NOMO-1 treated with dmso at 0.1 percent for 144 hours (cell line): ENCODE measurements at regions not wholly inside any gene's neighbourhood (a gene's known extent, or its start where the extent isn't known, plus 50 kb on each side); places are given as distances from the start of the nearest gene placed in this dataset.

Experiments
- DNase-seq: peaks from one replicate; lab custom pipeline; 2025; ENCODE audit not compliant: unreplicated experiment; lab: John Stamatoyannopoulos, UW

DNA sequence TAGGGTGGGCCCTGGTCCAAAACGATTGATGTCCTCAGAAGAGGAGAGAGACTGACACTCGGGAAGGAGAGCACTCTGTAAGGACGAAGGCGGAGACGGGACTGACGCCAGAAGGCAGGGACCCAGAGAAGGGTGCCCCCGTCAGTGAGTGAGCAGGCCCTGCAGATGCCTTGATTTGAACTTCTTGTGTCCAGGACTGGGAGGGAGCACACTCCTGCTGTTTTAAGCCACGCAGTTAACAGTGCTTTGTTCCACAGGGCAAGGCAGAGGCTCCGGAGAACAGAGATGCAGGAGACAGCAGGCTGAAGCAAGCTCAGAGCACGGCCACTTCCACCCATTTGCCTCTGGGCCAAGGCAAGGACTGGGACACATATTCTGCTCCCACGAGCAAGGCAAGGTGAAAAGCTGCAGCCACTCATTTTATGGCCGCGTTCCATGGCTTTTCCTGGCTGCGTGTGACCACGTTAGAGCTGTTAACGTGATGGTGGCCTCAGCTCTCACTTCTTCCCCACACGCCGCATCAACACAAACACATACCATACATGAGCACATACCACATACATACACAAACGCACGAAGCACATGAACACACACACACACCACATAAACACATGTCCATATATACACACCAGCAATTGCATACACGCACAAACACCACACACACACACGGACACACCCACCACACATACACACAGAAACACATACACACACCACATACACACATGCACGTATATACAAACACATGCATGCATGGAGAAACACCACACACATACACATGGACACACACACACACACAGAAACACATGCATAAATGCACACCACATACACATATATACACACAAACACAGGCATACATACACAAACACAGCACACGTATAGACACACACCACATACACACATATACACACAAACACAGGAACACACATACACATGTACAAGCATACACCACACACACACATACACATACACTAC lies 521.0 kb upstream of the MYT1L start:
- DNase-seq, result no peak

DNA sequence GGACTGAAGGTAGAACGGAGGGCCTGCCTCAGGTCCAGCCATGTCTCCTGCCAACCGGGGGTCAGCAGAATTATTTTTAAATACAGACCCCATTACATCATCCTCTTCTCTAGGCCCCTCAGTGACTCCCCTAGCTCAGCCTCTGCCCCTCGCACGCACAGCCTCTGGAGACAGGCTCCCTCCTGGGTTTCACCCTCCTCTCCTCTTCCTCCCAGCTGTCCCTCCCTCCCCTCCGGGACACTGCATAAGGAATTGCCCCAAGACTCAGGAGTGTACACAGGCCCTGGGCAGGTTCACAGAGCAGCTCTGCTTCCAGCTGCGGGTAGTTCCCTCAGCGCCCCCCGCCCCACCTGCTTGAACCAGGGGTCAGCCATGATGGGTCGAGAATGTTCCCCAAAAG lies 520.2 kb upstream of the MYT1L start:
- no peak for DNase-seq

DNA sequence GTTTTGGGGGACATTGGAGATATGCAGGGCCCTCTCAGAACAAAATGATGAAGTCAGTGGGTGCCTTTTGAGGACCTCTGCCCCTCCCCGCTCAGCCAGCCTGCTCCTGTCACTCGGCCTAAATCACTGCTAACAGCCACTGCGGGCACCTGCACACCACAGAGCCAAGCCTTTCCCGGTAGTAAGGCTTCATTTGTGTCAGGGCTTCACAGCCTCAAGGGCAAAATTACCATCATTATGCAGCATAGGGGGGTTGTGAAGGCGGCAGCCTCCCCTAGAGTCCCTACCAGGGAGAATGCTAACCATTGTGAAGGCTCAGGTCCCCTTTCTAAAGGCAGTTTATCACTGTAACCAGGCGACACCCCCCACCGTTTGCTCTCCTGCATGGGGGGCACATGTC lies 519.8 kb upstream of the MYT1L start:
- no peak for DNase-seq

DNA sequence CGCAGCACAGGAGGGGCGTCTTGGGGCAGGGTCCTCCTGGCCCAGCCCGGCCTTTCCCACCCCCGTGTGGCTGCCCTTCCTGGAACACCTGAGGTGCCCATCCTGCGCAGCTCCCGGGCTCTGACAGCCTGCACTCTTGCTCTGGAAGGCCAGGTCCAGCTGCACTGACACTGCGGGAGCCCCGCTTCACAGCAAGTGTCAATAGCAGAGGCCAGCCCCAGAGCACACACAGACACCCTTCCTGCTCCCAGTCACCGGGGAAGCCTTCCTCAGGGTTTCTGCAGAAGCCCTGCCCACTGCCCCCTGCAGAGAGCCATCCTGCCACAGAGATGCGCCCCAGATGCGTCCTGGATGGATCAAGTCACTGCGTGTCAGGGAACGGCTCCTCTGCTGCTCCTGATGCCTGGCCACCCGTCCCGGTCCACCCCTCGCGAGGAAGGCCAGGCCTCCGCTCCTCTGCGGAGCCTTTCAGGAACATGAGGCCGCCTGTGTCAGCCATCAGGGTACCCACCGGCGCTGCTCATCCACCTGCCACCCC lies 519.2 kb upstream of the MYT1L start:
- DNase-seq, result no peak

DNA sequence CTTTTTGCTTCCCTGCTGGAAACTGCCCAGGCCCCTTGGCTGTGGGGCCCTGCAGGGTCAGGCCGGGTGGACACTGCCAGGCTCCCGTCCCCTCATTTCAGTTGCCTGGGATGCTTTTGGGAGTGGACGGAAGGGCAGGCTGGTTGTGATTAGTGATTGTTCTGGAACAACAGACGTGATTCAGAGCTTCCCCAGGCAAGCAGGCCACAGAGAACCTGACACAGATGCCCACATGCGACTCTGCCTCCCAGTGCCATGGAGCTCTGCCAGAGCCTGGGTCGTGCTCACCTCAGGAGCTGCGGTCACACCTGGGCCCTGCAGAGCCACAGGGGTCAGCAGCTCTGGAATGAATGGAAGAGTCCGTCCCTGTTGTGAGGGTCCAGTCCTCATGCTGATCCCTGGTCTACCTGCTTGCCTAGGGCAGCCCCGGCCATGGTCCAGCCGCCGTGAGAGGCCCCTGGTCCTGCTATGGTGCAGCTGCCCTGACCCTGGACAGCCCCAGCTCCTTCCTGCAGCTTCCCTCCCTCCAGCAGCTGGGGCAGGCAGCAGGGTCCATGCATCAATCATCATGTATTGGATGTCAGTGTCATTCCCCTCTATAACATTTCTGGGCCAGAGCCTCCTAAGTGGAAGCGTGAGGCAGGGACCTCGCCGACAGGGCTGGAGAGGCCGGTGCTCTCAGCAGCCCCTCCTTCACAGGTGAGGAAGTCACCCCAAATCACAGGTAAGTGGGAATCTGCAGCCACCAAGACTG lies 518.6 kb upstream of the MYT1L start:
- DNase-seq, result no peak

DNA sequence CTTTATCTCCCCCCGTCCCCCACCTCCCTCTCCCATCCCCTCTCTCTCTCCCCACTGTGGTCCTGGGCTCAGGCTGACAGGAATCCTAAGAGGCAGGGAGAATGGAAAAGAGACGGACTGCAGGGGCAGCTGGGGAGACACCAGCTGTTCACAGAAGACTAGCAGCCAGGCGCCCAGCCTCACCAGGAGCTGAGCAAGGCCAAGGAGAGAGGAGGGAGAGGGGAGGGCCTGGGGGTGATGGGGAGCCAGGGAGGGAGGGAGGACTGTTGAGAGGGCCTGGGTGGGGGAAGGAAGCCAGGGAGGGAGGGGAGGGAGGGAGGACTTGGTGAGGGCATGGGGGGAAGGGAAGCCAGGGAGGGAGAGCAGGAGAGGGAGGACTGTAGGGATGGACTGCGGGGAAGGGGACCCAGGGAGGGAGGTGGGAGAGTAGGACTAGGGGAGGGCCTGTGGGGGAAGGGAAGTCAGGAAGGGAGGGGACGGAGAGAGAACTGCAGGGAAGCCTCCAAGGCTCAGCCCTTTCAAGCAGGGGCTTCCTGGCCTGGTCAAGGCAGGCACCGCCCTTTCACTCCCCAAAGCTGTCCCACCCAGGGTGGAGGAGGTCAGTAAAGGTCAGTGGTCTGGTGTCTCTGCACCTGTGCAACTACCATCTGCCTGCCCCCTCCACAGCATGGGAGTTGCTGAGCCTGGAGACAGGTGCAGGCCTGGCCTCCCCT lies 517.7 kb upstream of the MYT1L start:
- no peak for DNase-seq

DNA sequence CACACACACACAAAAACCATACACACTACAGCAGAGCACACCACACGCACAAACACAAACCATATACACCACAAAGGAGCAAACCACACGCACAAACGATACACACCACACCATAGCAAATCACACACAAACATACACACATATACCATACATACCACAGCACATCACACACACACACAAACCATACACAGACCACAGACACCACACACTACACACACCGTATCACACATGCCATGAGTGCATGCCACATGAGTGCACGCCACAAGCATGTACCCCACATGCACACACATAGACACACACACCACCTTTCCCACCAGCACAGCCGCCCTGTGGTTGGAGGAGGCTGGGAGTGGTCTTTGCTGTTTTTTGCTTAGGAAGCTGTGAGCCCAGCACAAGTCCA lies 517.1 kb upstream of the MYT1L start:
- no peak for DNase-seq

DNA sequence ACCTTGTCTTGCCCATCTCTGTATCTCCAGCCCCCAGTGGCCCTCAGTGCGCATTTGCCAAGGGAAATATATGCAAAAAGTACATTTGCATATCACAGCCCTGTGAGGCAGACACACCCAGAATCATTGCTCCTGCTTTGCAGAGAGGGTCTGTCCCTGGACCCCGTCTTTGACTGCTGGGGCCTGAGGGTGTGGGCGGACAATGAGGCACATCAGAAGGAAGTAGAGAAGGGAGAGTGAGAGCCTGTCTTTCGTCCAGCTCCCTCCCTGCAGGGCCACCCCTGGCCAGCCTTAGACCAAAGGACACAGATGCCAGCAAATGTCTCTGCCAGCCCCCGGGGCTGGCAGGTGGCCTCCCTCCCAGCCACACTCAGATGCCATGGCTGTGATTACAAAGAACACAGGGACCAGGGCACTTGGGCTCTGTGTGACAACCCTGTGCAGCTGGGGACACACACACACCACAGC lies 516.2 kb upstream of the MYT1L start:
- DNase-seq, result no peak

DNA sequence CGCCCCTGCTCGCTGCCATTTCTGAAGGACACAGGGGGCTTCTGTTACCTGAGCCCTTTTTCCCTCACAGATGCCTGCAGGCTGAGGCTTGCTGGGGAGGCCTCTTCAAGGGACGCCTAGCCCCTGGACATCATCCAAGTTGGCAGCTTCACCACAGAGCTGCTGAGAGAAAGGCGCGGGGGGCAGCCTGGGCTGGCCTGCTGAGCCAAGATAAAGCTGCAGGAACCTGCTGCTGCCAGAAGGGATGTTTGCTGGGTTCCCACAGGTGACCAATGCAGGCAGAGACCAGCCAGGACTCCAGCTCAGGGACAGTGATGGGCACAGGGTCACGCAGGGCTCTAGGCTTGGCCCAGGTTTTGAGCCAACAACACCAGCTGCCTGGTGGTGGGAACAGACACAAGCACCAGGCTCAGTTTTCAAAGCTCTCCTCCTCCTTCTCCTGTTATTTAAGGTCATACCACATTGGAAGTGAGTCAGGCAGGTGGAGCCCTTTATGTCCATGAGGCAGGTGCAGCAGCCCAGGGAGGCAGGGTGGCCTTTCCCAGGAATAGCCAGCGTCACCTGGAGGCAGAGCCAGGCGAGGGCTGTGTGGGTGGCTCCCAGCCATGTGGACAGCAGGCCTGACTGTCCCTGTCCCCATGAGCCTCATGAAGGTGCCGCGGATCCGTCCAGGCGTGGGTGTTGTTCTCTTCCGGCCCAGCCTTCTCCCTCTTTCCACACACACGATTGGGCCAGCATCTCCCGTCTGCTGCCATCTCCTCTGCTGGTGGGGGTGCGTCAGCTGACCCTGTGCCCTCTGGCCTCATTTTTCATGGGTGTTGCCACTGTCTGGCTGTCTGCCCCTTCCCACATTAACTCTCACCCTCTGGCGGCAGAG lies 515.5 kb upstream of the MYT1L start:
- DNase-seq, result no peak

DNA sequence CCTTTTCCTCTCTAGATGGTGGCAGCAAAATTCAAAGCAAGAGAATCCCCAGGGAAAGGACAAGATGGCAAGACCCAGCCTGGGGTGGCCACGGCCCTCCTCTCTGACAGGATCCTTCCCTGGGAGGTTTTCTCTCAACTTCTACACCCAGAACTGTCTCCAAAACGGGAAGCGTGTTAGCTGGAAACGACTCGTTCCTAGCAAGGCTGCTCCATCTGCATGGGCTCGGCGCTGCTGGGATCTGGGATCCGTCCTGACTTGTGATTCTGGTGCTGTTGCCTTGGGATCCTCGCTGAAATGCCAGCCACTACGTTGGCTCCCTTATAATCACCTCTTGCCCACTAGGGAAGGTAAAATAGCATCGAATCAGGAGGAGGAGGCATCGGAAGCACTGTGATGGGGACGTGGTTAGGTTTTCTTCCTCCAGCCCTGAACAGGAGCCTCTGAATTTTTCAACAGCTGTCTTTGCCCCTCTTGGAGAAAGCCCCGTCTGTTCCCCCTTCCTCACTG lies 514.8 kb upstream of the MYT1L start:
- DNase-seq, result no peak

DNA sequence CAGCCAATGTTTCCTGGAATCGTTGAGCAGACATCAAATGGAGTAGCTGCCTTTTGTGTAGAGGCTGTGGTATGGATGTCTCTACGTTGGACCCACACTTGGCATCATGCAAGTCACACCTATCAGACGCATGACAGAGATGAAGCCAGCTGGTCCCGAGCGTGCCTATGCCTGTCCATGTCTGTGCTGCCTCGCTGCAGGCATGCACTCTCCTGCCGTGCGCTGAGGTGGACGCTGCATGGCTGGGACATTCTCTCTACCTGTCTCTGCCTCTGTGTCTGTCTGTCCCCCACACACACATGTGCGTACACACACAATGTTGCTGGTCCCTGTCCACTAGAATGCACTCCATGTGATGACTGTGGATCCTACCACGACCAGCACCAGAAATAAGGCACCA lies 514.2 kb upstream of the MYT1L start:
- no peak for DNase-seq

DNA sequence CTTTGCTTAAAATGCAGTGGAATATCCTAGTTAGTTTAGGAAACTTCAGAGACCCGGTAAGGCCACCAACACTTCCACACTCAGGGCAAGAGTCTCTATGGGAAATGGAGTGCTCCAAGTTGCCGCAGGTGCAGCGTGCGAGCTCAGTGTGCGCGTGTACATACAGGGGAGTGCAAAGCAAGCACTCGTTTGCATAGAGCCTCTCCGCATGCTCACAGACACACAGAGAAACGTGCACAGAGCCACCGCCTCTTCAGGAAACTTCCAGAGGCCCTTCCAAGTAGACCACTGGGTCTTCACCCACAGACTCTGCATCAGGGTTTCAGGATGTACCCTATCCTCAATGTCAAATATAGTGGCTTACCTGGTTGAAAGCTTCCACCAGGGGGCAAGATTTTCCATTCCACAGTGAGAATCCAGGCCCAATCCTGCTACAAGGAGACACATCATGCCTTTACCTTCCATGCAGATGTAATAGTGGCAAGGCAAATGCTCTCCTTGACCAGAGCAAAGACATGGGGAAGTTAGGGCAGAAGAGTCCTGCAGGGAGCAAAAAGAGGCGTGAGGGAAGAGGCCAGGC lies 513.0 kb upstream of the MYT1L start:
- no peak for DNase-seq

DNA sequence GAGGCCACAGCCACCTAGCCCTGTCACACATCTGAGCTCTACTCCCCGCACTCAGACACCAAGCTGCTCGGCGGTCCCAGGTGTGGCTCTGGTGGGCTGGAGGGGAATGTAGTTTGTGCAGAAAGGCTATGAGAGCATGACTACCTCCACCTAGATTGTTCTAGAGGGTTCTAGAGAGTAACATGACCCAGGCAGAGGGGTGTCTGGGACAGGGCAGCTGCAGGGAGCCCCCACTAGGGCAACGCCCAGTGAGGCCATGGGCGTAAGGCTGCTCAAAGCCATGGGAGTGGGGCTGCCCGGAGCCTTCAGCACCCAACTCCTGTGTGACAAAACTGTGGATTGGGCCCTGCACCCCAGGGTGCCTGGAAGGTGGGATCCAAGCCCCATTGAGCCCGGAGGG lies 511.4 kb upstream of the MYT1L start:
- no peak for DNase-seq

DNA sequence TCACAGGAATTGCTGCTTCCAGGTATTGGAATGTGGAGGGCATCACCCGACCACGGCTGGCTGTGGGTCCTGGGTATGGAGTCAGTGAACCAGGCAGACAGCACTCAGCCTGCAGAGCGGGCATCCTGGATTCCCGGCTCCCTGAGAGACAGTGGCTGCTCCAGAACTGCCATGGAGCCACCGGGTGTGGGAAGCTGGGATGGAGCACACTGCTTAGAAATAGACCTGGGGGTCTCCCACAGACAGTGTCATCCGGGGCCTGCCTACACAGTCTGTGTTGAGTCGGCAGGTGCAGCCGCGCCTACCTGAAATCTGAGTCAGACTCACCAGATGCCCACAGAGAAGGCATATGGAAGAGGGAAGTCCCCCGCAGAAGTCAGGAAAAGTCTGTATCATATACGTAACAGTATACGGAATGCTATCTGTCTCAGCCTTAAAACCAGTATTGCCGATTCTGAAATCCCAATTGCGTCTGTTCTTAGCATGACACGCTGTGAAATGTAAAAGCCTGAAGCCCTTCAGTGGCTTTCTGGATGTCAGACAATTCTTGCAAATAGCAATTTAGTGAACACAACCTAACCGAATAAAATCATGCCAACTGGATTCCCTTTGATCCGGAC lies 509.7 kb upstream of the MYT1L start:
- DNase-seq, result no peak

DNA sequence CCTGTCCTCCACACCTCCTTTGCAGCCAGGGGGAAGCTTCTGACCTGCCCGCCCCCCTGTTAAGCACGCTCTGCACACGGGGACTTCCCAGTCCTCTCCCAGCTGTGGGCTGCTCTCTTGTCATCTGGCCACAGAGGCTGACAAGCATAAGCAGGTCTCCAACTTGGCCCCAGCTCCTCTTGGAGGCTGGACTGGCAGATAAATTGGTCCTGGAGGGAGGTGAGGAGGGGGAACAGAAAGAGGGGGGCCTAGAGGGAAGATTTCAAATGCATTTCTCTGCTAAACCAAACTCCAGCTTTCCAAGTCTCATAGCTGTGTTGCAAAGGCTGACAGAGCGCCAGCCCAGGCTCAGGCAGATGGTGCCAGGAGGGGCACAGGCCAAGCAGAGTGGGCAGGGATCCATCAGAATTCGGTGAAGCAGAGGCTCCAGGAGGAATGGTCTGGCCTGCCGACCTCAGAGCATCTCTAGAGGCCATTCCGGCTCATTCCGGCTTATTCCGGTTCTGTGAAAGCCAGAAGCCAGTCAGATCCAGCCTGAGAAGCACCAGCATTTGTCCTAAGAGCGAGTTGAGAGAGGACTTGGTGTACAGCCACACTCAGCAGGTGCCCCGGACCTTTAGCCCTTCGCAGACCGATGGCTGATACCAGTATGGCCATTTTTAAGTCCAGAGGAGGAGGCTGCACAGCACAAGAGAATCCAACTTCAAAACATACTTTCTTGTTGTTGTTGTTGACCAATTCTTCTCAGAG lies 508.9 kb upstream of the MYT1L start:
- no peak for DNase-seq

DNA sequence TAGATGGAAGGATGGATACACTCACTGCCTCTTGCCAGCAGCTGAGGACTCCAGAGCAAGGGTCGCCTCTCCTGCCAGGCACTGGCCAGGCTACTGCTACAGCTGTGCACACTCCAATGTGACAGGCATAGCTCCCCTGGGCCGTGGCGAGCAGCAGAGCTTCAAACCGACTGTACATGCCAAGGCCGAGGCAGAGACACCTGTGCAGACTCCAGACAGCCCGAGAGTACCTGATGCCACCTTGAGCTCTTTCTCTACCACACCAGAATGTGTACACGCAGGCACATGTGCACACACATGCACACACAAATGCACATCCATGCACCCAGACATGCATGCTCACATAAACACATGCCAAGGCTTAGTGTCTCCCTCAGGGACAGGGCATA lies 508.3 kb upstream of the MYT1L start:
- no peak for DNase-seq

DNA sequence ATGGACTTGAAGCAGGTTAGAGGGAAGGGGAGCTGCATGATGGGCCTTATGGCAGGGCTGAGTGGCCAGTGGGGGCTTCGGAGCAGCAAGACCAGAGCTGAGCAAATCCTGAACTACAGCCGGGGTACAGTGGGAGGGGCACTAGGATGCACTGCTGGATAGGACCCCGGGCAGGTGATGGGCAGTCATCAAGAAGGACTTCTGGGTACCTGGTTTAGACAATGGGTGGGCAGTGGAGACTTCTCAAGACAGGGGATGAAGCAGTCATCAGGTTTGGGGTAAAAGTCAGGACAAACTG lies 507.4 kb upstream of the MYT1L start:
- no peak for DNase-seq

DNA sequence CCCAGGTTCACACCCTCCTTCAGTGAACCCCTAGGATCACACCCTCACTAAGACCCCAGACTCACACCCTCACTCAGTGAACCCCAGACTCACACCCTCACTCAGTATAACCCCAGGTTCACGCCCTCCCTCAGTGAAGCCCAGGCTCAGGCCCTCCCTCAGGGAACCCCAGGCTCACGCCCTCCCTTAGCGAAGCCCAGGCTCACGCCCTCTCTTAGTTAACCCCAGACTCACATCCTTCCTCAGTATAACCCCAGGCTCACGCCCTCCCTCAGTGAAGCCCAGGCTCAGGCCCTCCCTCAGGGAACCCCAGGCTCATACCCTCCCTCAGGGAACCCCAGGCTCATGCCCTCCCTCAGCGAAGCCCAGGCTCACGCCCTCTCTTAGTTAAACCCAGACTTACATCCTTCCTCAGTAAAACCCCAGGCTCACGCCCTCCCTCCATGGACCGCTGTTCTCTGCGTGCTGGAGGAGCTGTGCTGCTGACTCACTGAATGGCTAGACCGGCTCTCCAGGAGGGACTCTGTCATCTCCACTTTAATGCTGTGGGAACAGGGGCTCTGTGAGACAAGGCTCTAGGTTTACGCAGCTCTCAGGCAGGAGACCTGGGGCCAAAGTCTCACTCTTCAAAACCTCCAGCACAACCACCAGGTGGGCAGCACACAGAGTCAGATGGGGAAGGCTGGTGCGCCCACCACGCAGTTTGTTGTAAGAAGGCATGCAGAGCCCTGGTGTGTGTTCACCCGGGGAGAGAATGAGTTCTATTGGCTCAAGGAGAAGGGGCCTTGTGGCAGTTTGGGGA lies 506.9 kb upstream of the MYT1L start:
- DNase-seq, result no peak
